BE2C (cell line): ENCODE measurements at regions not wholly inside any gene's neighbourhood (a gene's known extent, or its start where the extent isn't known, plus 50 kb on each side); places are given as distances from the start of the nearest gene placed in this dataset.

Experiments used
- DNase-seq: peaks from one replicate; pipeline ENCODE4 v3.0.0-alpha.2; 2020
- H3K27me3 ChIP-seq: fragments of 250-450 bp; sonication (Bioruptor Pico); 2 replicates; pipeline ENCODE4 v1.5.1; 2020; ENCODE audit warnings: mild to moderate bottlenecking
- H3K36me3 ChIP-seq: fragments of 250-450 bp; sonication (Bioruptor Pico); 2 replicates; pipeline ENCODE4 v1.5.1; 2020; ENCODE audit warnings: mild to moderate bottlenecking
- H3K4me1 ChIP-seq: fragments of 250-450 bp; sonication (Bioruptor Pico); 2 replicates; pipeline ENCODE4 v1.5.1; 2020
- H3K4me3 ChIP-seq: 2 replicates; pipeline ENCODE4 v1.5.1; 2011; ENCODE audit warnings: low read depth, low read length
- H3K9me3 ChIP-seq: fragments of 250-450 bp; sonication (Bioruptor Pico); 2 replicates; pipeline ENCODE4 v1.5.1; 2020
- TF ChIP-seq, protein P1 (sequence below): IDR thresholded peaks from 2 replicates; pipeline ENCODE4 v1.5.1; 2012; ENCODE audit warnings: mild to moderate bottlenecking, low read depth, low read length

DNA sequence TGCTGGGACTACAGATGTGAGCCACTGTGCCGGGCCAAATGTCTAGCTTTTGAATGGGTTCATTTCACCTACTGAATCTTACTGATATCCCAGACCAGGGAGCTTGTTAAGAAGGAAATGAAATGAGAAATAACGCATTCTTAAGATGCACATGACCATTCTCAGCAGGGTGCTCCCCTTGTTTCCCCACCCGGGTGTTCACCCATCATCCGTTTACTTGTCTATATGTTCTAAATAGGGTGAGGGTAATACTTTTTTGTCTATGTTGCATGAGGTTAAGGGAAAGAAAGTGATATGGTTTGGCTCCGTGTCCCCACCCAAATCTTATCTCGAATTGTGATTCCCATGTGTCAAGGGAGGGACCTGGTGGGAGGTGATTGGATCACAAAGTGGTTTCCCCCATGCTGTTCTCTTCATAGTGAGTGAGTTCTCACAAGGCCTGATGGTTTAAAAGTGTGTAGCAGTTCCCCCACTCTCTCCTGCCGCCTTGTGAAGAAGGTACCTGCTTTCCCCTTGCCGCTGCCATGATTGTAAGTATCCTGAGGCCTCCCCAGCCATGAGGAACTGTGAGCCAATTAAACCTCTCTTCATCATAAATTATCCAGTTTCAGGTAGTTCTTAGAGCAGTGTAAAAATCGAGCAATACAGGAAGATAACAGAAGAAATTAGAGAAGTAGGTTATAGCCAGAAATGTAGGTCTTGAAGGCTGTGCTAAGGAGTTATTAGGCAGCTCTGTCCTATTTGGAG, 129.1 kb downstream of the DDX1 start:
- H3K27me3 ChIP-seq: no peaks in the 10 kb centered on the region
- no peaks in the 10 kb centered on the region for H3K36me3 ChIP-seq
- no peak for DNase-seq
- H3K4me1 ChIP-seq: no peaks in the 10 kb centered on the region
- no peak overlapping the region for H3K4me3 ChIP-seq
- TF ChIP-seq, protein P1, sequence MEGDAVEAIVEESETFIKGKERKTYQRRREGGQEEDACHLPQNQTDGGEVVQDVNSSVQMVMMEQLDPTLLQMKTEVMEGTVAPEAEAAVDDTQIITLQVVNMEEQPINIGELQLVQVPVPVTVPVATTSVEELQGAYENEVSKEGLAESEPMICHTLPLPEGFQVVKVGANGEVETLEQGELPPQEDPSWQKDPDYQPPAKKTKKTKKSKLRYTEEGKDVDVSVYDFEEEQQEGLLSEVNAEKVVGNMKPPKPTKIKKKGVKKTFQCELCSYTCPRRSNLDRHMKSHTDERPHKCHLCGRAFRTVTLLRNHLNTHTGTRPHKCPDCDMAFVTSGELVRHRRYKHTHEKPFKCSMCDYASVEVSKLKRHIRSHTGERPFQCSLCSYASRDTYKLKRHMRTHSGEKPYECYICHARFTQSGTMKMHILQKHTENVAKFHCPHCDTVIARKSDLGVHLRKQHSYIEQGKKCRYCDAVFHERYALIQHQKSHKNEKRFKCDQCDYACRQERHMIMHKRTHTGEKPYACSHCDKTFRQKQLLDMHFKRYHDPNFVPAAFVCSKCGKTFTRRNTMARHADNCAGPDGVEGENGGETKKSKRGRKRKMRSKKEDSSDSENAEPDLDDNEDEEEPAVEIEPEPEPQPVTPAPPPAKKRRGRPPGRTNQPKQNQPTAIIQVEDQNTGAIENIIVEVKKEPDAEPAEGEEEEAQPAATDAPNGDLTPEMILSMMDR: no peak
- no peaks in the 10 kb centered on the region for H3K9me3 ChIP-seq

DNA sequence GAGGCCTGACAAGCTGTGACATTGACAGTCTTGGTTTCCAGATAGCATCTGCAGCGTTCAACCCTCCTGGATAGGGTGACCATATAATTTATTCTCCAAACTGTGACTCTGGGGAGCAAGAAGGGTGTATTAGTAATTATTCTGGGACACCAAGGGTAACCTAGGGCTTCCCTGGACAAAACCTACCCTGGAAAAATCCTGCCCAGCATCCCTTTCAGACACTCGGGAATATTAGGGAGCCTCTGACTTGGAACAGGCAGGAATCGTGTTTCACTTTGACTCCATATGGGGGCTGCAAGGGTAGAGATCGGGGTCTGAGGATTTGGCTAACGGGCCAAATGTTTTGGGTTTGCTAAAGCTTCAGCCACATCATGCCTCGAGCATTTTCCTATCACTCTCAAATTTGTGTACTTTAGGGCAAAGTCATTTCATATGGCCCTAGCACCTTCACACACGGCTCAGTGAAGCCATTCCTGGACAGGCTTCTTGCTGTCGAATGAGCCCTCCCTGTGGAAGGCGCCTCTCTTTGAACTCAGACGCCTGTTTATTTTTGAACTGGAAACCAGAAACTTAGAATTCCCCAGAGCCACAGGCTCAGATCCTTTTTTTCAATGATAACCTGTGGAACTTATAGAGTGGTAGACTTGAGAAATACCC, 129.9 kb downstream of the DDX1 start:
- DNase-seq: no peak
- H3K4me3 ChIP-seq: no peak overlapping the region
- TF ChIP-seq, protein P1: no peak
- no peaks in the 10 kb centered on the region for H3K4me1 ChIP-seq
- no peaks in the 10 kb centered on the region for H3K9me3 ChIP-seq
- no peaks in the 10 kb centered on the region for H3K27me3 ChIP-seq
- H3K36me3 ChIP-seq: no peaks in the 10 kb centered on the region

DNA sequence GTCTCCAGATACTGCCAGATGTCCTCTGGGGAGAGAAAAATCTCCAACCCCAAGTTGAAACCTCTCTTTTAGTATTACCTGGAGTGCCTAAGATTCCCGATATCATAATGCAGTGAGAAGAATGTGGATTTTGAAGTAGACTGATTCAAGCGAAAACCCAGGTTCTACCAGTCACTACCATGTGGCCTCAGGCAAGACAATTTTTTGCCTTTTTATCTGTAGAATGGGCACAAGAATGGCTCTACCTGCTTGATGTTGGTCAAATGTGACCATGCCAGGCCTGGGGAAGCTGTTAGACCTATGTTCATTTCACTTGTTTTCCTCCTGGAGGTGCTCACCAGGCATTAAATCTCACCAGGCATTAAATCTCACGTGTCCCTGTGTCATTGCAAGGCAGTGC, 131.3 kb downstream of the DDX1 start:
- Histone ChIP-seq H3K27me3 (no peaks in the 10 kb centered on the region), H3K36me3 (no peaks in the 10 kb centered on the region), H3K4me1 (no peaks in the 10 kb centered on the region), H3K9me3 (no peaks in the 10 kb centered on the region), H3K4me3 (no peak overlapping the region)
- TF ChIP-seq, protein P1: no peak
- no peak for DNase-seq

DNA sequence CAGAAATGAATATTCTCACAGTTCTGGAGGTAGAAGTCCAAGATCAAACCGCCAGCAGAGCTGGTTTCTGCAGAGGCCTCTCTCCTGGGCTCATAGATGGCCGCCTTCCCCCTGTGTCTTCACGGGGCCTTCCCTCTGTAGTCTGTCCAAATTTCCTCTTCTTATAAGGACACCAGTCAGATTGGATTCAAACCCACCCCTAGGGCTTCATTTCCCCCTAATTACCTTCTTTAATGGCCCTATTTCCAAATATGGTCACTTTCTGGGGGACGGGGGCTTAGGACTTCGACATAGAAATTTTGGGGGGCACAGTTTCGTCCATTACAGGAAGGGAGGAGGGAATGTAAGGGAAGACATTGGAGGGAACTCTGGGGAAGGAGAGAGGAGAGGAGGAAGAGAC, 132.6 kb downstream of the DDX1 start:
- no peak for DNase-seq
- Histone ChIP-seq H3K27me3 (no peaks in the 10 kb centered on the region), H3K9me3 (no peaks in the 10 kb centered on the region), H3K4me3 (no peak overlapping the region), H3K36me3 (no peaks in the 10 kb centered on the region), H3K4me1 (no peaks in the 10 kb centered on the region)
- TF ChIP-seq, protein P1: no peak

DNA sequence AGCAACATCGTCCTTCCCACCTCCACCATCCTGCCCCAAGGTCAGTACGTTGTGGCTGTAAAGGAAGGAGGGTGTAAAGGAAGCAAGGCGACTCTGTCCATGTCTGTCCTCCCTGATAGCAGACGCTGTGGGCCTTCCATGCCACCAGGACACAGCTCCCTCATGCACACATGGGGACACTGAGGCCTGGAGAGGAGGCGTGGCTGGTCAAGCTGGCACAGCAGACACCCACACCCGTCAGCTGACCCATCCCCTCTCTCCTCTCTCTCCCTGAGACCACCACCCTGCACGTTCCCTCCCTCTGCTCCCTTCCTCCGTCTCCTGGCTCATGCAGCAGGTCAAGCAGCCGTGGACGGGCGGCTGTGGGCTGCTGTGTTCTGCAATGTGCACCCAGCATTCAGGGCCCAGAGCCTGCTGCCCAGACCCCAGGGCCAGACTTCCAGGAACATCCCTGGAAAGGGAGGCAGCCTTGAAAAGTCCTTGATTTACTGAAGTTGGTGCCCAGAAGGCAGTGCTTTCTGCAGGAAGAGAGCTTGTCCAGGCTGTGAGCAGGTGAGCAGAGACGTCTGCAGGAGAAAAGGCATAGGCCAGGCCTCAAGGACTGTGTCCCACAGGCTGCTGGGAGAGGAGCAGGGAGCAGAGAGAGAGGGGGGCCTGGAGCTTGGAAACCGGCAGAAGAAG, 133.6 kb downstream of the DDX1 start:
- 0 out of 2 replicates have a peak, but pooled peaks cover 4% of the 10 kb centered on the region for H3K4me1 ChIP-seq
- H3K9me3 ChIP-seq: no peaks in the 10 kb centered on the region
- DNase-seq: no peak
- TF ChIP-seq, protein P1: no peak
- H3K36me3 ChIP-seq: no peaks in the 10 kb centered on the region
- H3K4me3 ChIP-seq: no peak overlapping the region
- no peaks in the 10 kb centered on the region for H3K27me3 ChIP-seq

DNA sequence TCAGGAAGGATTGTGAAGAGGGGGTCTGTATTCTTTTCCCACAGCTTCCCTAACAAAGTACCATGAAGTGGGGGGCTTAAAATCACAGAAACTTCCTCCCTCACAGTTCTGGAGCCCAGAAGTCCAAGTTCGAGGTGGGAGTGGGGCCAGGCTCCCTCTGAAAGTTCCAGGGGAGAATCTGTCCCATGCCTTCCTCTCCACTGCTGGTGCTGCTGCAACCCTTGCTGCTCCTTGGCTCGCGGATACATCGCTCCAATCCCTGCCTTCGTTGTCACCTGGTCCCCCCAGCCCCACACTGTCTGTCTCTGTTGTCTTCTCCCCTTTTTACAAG, 134.1 kb downstream of the DDX1 start:
- Histone ChIP-seq H3K4me1 (peaks cover 7% of the 10 kb centered on the region), H3K9me3 (no peaks in the 10 kb centered on the region), H3K4me3 (no peak overlapping the region), H3K27me3 (no peaks in the 10 kb centered on the region), H3K36me3 (no peaks in the 10 kb centered on the region)
- DNase-seq: no peak
- TF ChIP-seq, protein P1: no peak
